Thyroid gland (tissue), 4 donors: ENCODE measurements at regions not wholly inside any gene's neighbourhood (a gene's known extent, or its start where the extent isn't known, plus 50 kb on each side); places are given as distances from the start of the nearest gene placed in this dataset.

ENCODE experiments used
- DNase-seq, 2 donors: peaks; one replicate each; pipeline ENCODE4 v3.0.0-alpha.2; 2019
- H3K27ac ChIP-seq, 3 donors: fragments of 200-600 bp; sonication (generic); 1 replicate in 2 of 3; 2 replicates in 1 of 3; pipeline ENCODE4 v1.5.1; 2016 to 2019; ENCODE audit warnings: mild to moderate bottlenecking in 1 of 3, moderate library complexity in 1 of 3
- H3K27me3 ChIP-seq: fragments of 200-600 bp; sonication (generic); one replicate; pipeline ENCODE4 v1.5.1; 2019
- H3K36me3 ChIP-seq, 2 donors: fragments of 200-600 bp; sonication (generic); one replicate each; pipeline ENCODE4 v1.5.1; 2016 to 2019
- H3K4me1 ChIP-seq, 2 donors: fragments of 200-600 bp; sonication (generic); one replicate each; pipeline ENCODE4 v1.5.1; 2017 to 2019
- H3K4me3 ChIP-seq, 3 donors: fragments of 200-600 bp; sonication (generic); replicated peaks in 1 of 3; 1 replicate in 2 of 3; 2 replicates in 1 of 3; pipeline ENCODE4 v1.5.1; 2016; ENCODE audit warnings: mild to moderate bottlenecking in 1 of 3
- H3K9me3 ChIP-seq: fragments of 200-600 bp; sonication (generic); one replicate; pipeline ENCODE4 v1.5.1; 2017
- CTCF ChIP-seq, 6 experiments: fragments of 200-600 bp in 3 of 6; fragments of 450-650 bp in 3 of 6; sonication (generic) in 3 of 6; IDR thresholded peaks; one replicate each; pipeline ENCODE4 v1.5.1; 2016 to 2019; ENCODE audit warnings: antibody characterized with exemption in 6 of 6, mild to moderate bottlenecking in 2 of 6, inconsistent platforms in 1 of 6, moderate library complexity in 1 of 6
- POLR2A ChIP-seq, 2 donors: fragments of 450-650 bp; IDR thresholded peaks; one replicate each; pipeline ENCODE4 v1.6.1; 2017; ENCODE audit warnings: antibody characterized with exemption in 2 of 2, mild to moderate bottlenecking in 2 of 2, moderate library complexity in 1 of 2
- whole genome bisulfite sequencing, 2 donors: methylation state at CpG; one replicate each; pipeline ENCODE4 v1.1.5; 2017; 5-methylcytosine and 5-hydroxymethylcytosine counted together
- intact Hi-C: fragments of 100-400 bp; cut with DNase I; formaldehyde crosslinking; loops from one replicate; pipeline ENCODE4 v1.15.1; 2023

- H3K4me1 ChIP-seq: no peaks in the 10 kb centered on the region
- no peaks in the 10 kb centered on the region for H3K36me3 ChIP-seq
- H3K9me3 ChIP-seq: no peaks in the 10 kb centered on the region
- intact Hi-C loops: no loop called here
- no peaks in the 10 kb centered on the region for H3K27me3 ChIP-seq
- DNase-seq: no peak
- 78 to 79% methylated on average over 5 of the region's 5 CpGs for WGBS, 2 donors
- H3K4me3 ChIP-seq: no peak overlapping the region
- no peak for TF ChIP-seq POLR2A (IDR thresholded peaks at IDR 0.05)
- TF ChIP-seq CTCF (IDR thresholded peaks at IDR 0.05): no peak
- no peak overlapping the region for H3K27ac ChIP-seq
Observed at GRCh38 chr9:118444403-118444802, 740.2 kb downstream of the TLR4 start.

- DNase-seq: no peak
- H3K36me3 ChIP-seq: no peaks in the 10 kb centered on the region
- H3K27ac ChIP-seq: no peak overlapping the region
- no peaks in the 10 kb centered on the region for H3K27me3 ChIP-seq
- intact Hi-C loops: no loop called here
- H3K4me1 ChIP-seq: no peaks in the 10 kb centered on the region
- H3K4me3 ChIP-seq: no peak overlapping the region
- TF ChIP-seq POLR2A (IDR thresholded peaks at IDR 0.05) (no peak), CTCF (IDR thresholded peaks at IDR 0.05) (no peak)
- 41 to 43% methylated on average over 9 of the region's 9 CpGs for WGBS, 2 donors
- no peaks in the 10 kb centered on the region for H3K9me3 ChIP-seq
Observed at GRCh38 chr9:118446943-118447639, 742.9 kb downstream of the TLR4 start.

- WGBS, 2 donors: 47 to 59% methylated on average over 2 of the region's 2 CpGs
- intact Hi-C loops: no loop called here
Observed at GRCh38 chr9:118449554-118449953, 745.4 kb downstream of the TLR4 start.

GRCh38 chr9:118455259-118455658 lies 751.1 kb downstream of the TLR4 start:
- H3K27me3 ChIP-seq: no peaks in the 10 kb centered on the region
- H3K27ac ChIP-seq: no peak overlapping the region
- WGBS, 2 donors: 74 to 79% methylated on average over 2 of the region's 2 CpGs
- H3K4me1 ChIP-seq: no peaks in the 10 kb centered on the region
- no peak overlapping the region for H3K4me3 ChIP-seq
- no peaks in the 10 kb centered on the region for H3K36me3 ChIP-seq
- intact Hi-C loops: no loop called here
- no peak for DNase-seq
- H3K9me3 ChIP-seq: no peaks in the 10 kb centered on the region
- no peak for TF ChIP-seq CTCF (IDR thresholded peaks at IDR 0.05)
- no peak for TF ChIP-seq POLR2A (IDR thresholded peaks at IDR 0.05)

More at GRCh38 chr9:118449554-118449953, 745.4 kb downstream of the TLR4 start:
- Histone ChIP-seq H3K36me3 (no peaks in the 10 kb centered on the region), H3K27me3 (no peaks in the 10 kb centered on the region), H3K4me3 (no peak overlapping the region), H3K27ac (no peak overlapping the region), H3K4me1 (no peaks in the 10 kb centered on the region), H3K9me3 (no peaks in the 10 kb centered on the region)
- DNase-seq: no peak
- TF ChIP-seq POLR2A (IDR thresholded peaks at IDR 0.05) (no peak), CTCF (IDR thresholded peaks at IDR 0.05) (no peak)

GRCh38 chr9:118455788-118456187 lies 751.6 kb downstream of the TLR4 start:
- no peaks in the 10 kb centered on the region for H3K27me3 ChIP-seq
- H3K4me1 ChIP-seq: no peaks in the 10 kb centered on the region
- no peak overlapping the region for H3K27ac ChIP-seq
- no peak for TF ChIP-seq CTCF (IDR thresholded peaks at IDR 0.05)
- TF ChIP-seq POLR2A (IDR thresholded peaks at IDR 0.05): no peak
- WGBS, 2 donors: 59 to 72% methylated on average over 2 of the region's 2 CpGs
- intact Hi-C loops: no loop called here
- H3K9me3 ChIP-seq: no peaks in the 10 kb centered on the region
- DNase-seq: no peak
- H3K36me3 ChIP-seq: no peaks in the 10 kb centered on the region
- no peak overlapping the region for H3K4me3 ChIP-seq
